ENCODE measurements at regions not wholly inside any gene's neighbourhood (a gene's known extent, or its start where the extent isn't known, plus 50 kb on each side); places are given as distances from the start of the nearest gene placed in this dataset.

- CTCF ChIA-PET = interaction anchor here (0.7 kb wide), 1 partner anchor 369 kb away, joined by 4 read pairs; no protein-coding TSS in a partner anchor
- Histone ChIP-seq H3K27me3 (ENCODE audit: control insufficient read depth, insufficient read depth, low read length) (no peaks in the 10 kb centered on the region), H3K4me3 (ENCODE audit: low read depth, low read length) (no peak overlapping the region), H3K36me3 (ENCODE audit: control insufficient read depth, insufficient read depth, low read length) (no peaks in the 10 kb centered on the region)
- DNase-seq (ENCODE audit: low read depth) = no peak
- POLR2A ChIA-PET = no interaction called here
- no peak for TF ChIP-seq CTCF (IDR thresholded peaks at IDR 0.05; ENCODE audit: insufficient read depth, low read depth, low read length)
These were observed 376.0 kb upstream of the ALCAM start for GRCh38 chr3:104990758-104991157.

GRCh38 chr3:104992676-104993075, 374.0 kb upstream of the ALCAM start:
- ChIA-PET POLR2A (no interaction called here), CTCF (no interaction called here)
- Histone ChIP-seq H3K27me3 (ENCODE audit: control insufficient read depth, insufficient read depth, low read length) (no peaks in the 10 kb centered on the region), H3K36me3 (ENCODE audit: control insufficient read depth, insufficient read depth, low read length) (no peaks in the 10 kb centered on the region), H3K4me3 (ENCODE audit: low read depth, low read length) (no peak overlapping the region)
- no peak for TF ChIP-seq CTCF (IDR thresholded peaks at IDR 0.05; ENCODE audit: insufficient read depth, low read depth, low read length)
- DNase-seq (ENCODE audit: low read depth) = no peak

DNA sequence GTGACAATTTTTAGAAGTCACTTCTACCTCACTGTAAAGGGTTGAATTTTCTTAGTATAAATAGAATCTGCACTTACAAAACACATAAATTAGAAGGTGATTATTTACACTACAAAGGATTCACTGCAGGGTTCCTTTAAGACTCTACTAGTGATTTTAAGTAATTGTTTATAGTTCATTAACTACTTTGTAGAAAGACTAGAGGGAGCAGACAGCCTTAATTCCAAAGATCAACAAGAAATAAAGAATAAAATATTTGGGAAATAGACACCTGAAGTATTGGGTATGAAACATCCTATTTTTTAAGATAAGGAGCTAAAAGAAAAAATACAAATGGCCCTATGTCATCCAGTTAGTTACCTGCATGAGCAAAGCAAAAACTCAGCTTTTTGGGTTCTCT, 360.5 kb upstream of the ALCAM start:
- ChIA-PET POLR2A (no interaction called here), CTCF (no interaction called here)
- Histone ChIP-seq H3K4me3 (ENCODE audit: low read depth, low read length) (no peak overlapping the region), H3K27me3 (ENCODE audit: control insufficient read depth, insufficient read depth, low read length) (peaks cover 1% of the 10 kb centered on the region), H3K36me3 (ENCODE audit: control insufficient read depth, insufficient read depth, low read length) (no peaks in the 10 kb centered on the region)
- no peak for DNase-seq (ENCODE audit: low read depth)
- TF ChIP-seq CTCF (IDR thresholded peaks at IDR 0.05; ENCODE audit: insufficient read depth, low read depth, low read length) = no peak

GRCh38 chr3:105013657-105014056, 353.1 kb upstream of the ALCAM start:
- DNase-seq (ENCODE audit: low read depth) = no peak
- ChIA-PET POLR2A (no interaction called here), CTCF (no interaction called here)
- no peak overlapping the region for H3K4me3 ChIP-seq (ENCODE audit: low read depth, low read length)
- H3K36me3 ChIP-seq (ENCODE audit: control insufficient read depth, insufficient read depth, low read length) = no peaks in the 10 kb centered on the region
- H3K27me3 ChIP-seq (ENCODE audit: control insufficient read depth, insufficient read depth, low read length) = peaks cover 1% of the 10 kb centered on the region; the same call in 1 of the 2 replicates
- no peak for TF ChIP-seq CTCF (IDR thresholded peaks at IDR 0.05; ENCODE audit: insufficient read depth, low read depth, low read length)

GRCh38 chr3:105014631-105015030, 352.1 kb upstream of the ALCAM start:
- CTCF ChIA-PET = no interaction called here
- Histone ChIP-seq H3K36me3 (ENCODE audit: control insufficient read depth, insufficient read depth, low read length) (no peaks in the 10 kb centered on the region), H3K27me3 (ENCODE audit: control insufficient read depth, insufficient read depth, low read length) (peaks cover 1% of the 10 kb centered on the region; the same call in 1 of the 2 replicates), H3K4me3 (ENCODE audit: low read depth, low read length) (no peak overlapping the region)
- POLR2A ChIA-PET = no interaction called here
- DNase-seq (ENCODE audit: low read depth) = no peak
- TF ChIP-seq CTCF (IDR thresholded peaks at IDR 0.05; ENCODE audit: insufficient read depth, low read depth, low read length) = no peak

Data from BJ (cell line).